IMR-90 (cell line): ENCODE measurements at regions not wholly inside any gene's neighbourhood (a gene's known extent, or its start where the extent isn't known, plus 50 kb on each side); places are given as distances from the start of the nearest gene placed in this dataset.

Experiments used
- ATAC-seq: fragments of 200-7000 bp; cut with Tn5 transposase; 2 replicates; pipeline ENCODE4 v1.9.1; 2020; ENCODE audit warnings: low read depth, mild to moderate bottlenecking, moderate library complexity
- BruUV-seq: library from RNA; stranded (reverse); fragments of 400-500 nt; replicated peaks from 2 replicates; lab custom pipeline; 2021; lab: Mats Ljungman, UMichigan
- CTCF ChIA-PET: fragments of 300-600 bp; formaldehyde crosslinking; extraction: SDS; loops from one replicate; lab custom pipeline; 2021; ENCODE audit warnings: antibody characterized with exemption; lab: Yijun Ruan, JAX
- POLR2A ChIA-PET: fragments of 300-600 bp; sonication (Branson Sonifier 250); formaldehyde crosslinking; loops from one replicate; lab custom pipeline; 2022; ENCODE audit warnings: antibody characterized with exemption; ENCODE audit not compliant: unreplicated experiment; lab: Charles Lee
- DNase-seq: peaks from one replicate; pipeline ENCODE4 v3.0.0; 2013
- H2AFZ ChIP-seq: replicated peaks from 2 replicates; pipeline ENCODE3; 2013; ENCODE audit warnings: low read length, mild to moderate bottlenecking; ENCODE audit not compliant: poor library complexity
- H2AK5ac ChIP-seq: 2 replicates; pipeline ENCODE4 v1.6.1; 2013; ENCODE audit warnings: low read depth, low read length, inconsistent platforms
- H2AK9ac ChIP-seq: replicated peaks from 2 replicates; pipeline ENCODE3; 2013; ENCODE audit warnings: mild to moderate bottlenecking, low read depth, low read length, moderate library complexity; ENCODE audit not compliant: poor library complexity
- H2BK120ac ChIP-seq: 2 replicates; pipeline ENCODE4 v1.6.1; 2013; ENCODE audit warnings: low read depth, low read length, inconsistent platforms
- H2BK15ac ChIP-seq: 3 replicates; pipeline ENCODE4 v1.6.1; 2013; ENCODE audit warnings: low read depth, low read length, inconsistent platforms
- H2BK20ac ChIP-seq: 2 replicates; pipeline ENCODE4 v1.6.1; 2013; ENCODE audit warnings: low read depth, mild to moderate bottlenecking, inconsistent platforms, low read length, moderate library complexity
- H2BK5ac ChIP-seq: 2 replicates; pipeline ENCODE4 v1.6.1; 2013; ENCODE audit warnings: mild to moderate bottlenecking, low read depth, low read length, inconsistent platforms; ENCODE audit not compliant: poor library complexity, severe bottlenecking
- H3K14ac ChIP-seq: replicated peaks from 2 replicates; pipeline ENCODE4 v1.6.1; 2013; ENCODE audit warnings: low read depth, low read length, inconsistent platforms
- H3K18ac ChIP-seq: 2 replicates; pipeline ENCODE4 v1.6.1; 2013; ENCODE audit warnings: low read depth, low read length, control low read depth
- H3K23ac ChIP-seq: 2 replicates; pipeline ENCODE4 v1.6.1; 2013; ENCODE audit warnings: low read depth, low read length, inconsistent platforms
- H3K27ac ChIP-seq: 2 replicates; pipeline ENCODE4 v1.5.1; 2013; ENCODE audit warnings: mild to moderate bottlenecking, control low read depth, low read length; ENCODE audit not compliant: insufficient read depth
- H3K27me3 ChIP-seq: 2 replicates; pipeline ENCODE4 v1.6.1; 2013; ENCODE audit warnings: low read length; ENCODE audit not compliant: control insufficient read depth, insufficient read depth
- H3K36me3 ChIP-seq: 2 replicates; pipeline ENCODE4 v1.6.1; 2013; ENCODE audit warnings: low read length, mixed read lengths; ENCODE audit not compliant: control insufficient read depth, insufficient read depth
- H3K4ac ChIP-seq: 2 replicates; pipeline ENCODE4 v1.6.1; 2013; ENCODE audit warnings: low read depth, low read length, inconsistent platforms
- H3K4me1 ChIP-seq: 2 replicates; pipeline ENCODE4 v1.6.1; 2013; ENCODE audit warnings: low read length, mixed read lengths; ENCODE audit not compliant: control insufficient read depth, insufficient read depth
- H3K4me2 ChIP-seq: 2 replicates; pipeline ENCODE4 v1.6.1; 2013; ENCODE audit warnings: low read depth, mild to moderate bottlenecking, control low read depth, low read length, moderate library complexity
- H3K4me3 ChIP-seq: 2 replicates; pipeline ENCODE4 v1.5.1; 2013; ENCODE audit warnings: low read depth, mild to moderate bottlenecking, control low read depth, low read length, moderate library complexity; ENCODE audit not compliant: insufficient read depth
- H3K56ac ChIP-seq: 2 replicates; pipeline ENCODE4 v1.6.1; 2013; ENCODE audit warnings: low read length, inconsistent platforms; ENCODE audit not compliant: insufficient read depth; ENCODE audit errors: extremely low read depth
- H3K79me1 ChIP-seq, 2 experiments: 2 replicates each; pipeline ENCODE4 v1.6.1; 2013; ENCODE audit warnings: low read length in 2 of 2, inconsistent platforms in 1 of 2, low read depth in 1 of 2
- H3K9ac ChIP-seq: 2 replicates; pipeline ENCODE4 v1.6.1; 2013; ENCODE audit warnings: low read depth, low read length, control low read depth
- H3K9me1 ChIP-seq: 2 replicates; pipeline ENCODE4 v1.6.1; 2013; ENCODE audit warnings: low read length, inconsistent platforms; ENCODE audit not compliant: insufficient read depth
- H3K9me3 ChIP-seq: 2 replicates; pipeline ENCODE4 v1.6.1; 2013; ENCODE audit warnings: low read length; ENCODE audit not compliant: control insufficient read depth, insufficient read depth
- H4K20me1 ChIP-seq: 2 replicates; pipeline ENCODE4 v1.6.1; 2013; ENCODE audit warnings: low read length, inconsistent platforms; ENCODE audit not compliant: insufficient read depth
- H4K5ac ChIP-seq: 2 replicates; pipeline ENCODE4 v1.6.1; 2013; ENCODE audit warnings: mild to moderate bottlenecking, low read depth, low read length, control low read depth
- H4K8ac ChIP-seq, 2 experiments: 2 replicates each; pipeline ENCODE4 v1.6.1; 2013; ENCODE audit warnings: low read depth in 2 of 2, low read length in 2 of 2, control low read depth in 1 of 2, inconsistent platforms in 1 of 2
- H4K91ac ChIP-seq: 2 replicates; pipeline ENCODE4 v1.6.1; 2013; ENCODE audit warnings: low read depth, low read length, inconsistent platforms; ENCODE audit not compliant: insufficient read depth
- BHLHE40 ChIP-seq: fragments of 150-350 bp; IDR thresholded peaks from 2 replicates; pipeline ENCODE4 v1.6.1; 2016; ENCODE audit warnings: mild to moderate bottlenecking, low read depth, low read length
- CHD1 ChIP-seq: IDR thresholded peaks from 2 replicates; pipeline ENCODE4 v1.6.1; 2012; ENCODE audit warnings: low read depth, low read length, improper control_type of control experiment
- CTCF ChIP-seq: conservative IDR thresholded peaks from 2 replicates; pipeline ENCODE4 v1.5.1; 2012; ENCODE audit warnings: mild to moderate bottlenecking, low read depth, low read length, improper control_type of control experiment
- WGBS, 2 experiments: methylation state at CpG; one replicate each; pipeline versions ENCODE4 v1.1.5 to v1.1.7; 2013; ENCODE audit warnings: missing lambda C conversion rate in 2 of 2; ENCODE audit not compliant: insufficient read length in 1 of 2; ENCODE audit errors: extremely low coverage in 2 of 2; 5-methylcytosine and 5-hydroxymethylcytosine counted together
- dilution Hi-C: fragments of 300-500 bp; cut with HindIII; formaldehyde crosslinking; loops from one replicate; pipeline ENCODE4 v1.14.3; 2018; ENCODE audit warnings: low sequenced_read_pairs; ENCODE audit not compliant: unreplicated experiment
- in situ Hi-C: fragments of 300-500 bp; cut with MboI; formaldehyde crosslinking; loops from 3 replicates; pipeline ENCODE4 v1.14.3; 2019; ENCODE audit warnings: low sequenced_read_pairs, inconsistent platforms, mixed read lengths
- intact Hi-C: fragments of 100-400 bp; cut with micrococcal nuclease; formaldehyde crosslinking; loops from 2 replicates; pipeline ENCODE4 v1.10.0; 2022

- no TSS peak for BruUV-seq
- Histone ChIP-seq H3K14ac (no peak overlapping the region), H2BK20ac (no peak overlapping the region), H2AK9ac (no peak overlapping the region), H3K23ac (no peak overlapping the region), H3K27ac (no peak overlapping the region), H3K9me1 (no peaks in the 10 kb centered on the region), H2AK5ac (no peak overlapping the region), H2BK15ac (no peak overlapping the region), H3K4me3 (no peak overlapping the region), H2BK5ac (no peak overlapping the region), H3K4ac (no peak overlapping the region), H4K5ac (no peak overlapping the region), H3K27me3 (peaks cover 33% of the 10 kb centered on the region), H3K9ac (no peak overlapping the region), H3K4me2 (no peak overlapping the region), H3K56ac (no peak overlapping the region), H3K79me1 (no peaks in the 10 kb centered on the region), H2AFZ (no peak overlapping the region), H3K4me1 (no peaks in the 10 kb centered on the region), H3K9me3 (no peaks in the 10 kb centered on the region), H4K91ac (no peak overlapping the region), H2BK120ac (no peak overlapping the region), H4K20me1 (no peaks in the 10 kb centered on the region), H3K18ac (no peak overlapping the region), H3K36me3 (no peaks in the 10 kb centered on the region), H4K8ac (no peak overlapping the region)
- ChIA-PET CTCF (interaction anchor here (1.6 kb wide), 1 partner anchor 119 kb away, joined by 8 read pairs; no protein-coding TSS in a partner anchor), POLR2A (no interaction called here)
- ATAC-seq (no peak), DNase-seq (no peak)
- WGBS, 2 experiments, result no CpG with 5 or more reads among the region's 2 CpGs
- dilution Hi-C loops (no loop called here), intact Hi-C loops (no loop called here), in situ Hi-C loops (loop anchor here (10.0 kb wide), 1 partner anchor 335 kb away; no protein-coding TSS in a partner anchor)
- TF ChIP-seq CTCF (no peak), CHD1 (no peak), BHLHE40 (no peak)
These were observed 160.0 kb upstream of the UMPS start for GRCh38 chr3:124570232-124570631.
